Suprapubic skin (tissue), 2 donors: ENCODE measurements at regions not wholly inside any gene's neighbourhood (a gene's known extent, or its start where the extent isn't known, plus 50 kb on each side); places are given as distances from the start of the nearest gene placed in this dataset.

Experiments used
- EP300 ChIP-seq: sonication (generic); formaldehyde crosslinking; IDR thresholded peaks from one replicate; pipeline ENCODE4 v1.6.1; 2017; ENCODE audit warnings: antibody characterized with exemption
- POLR2A ChIP-seq, 2 donors: fragments of 450-650 bp; IDR thresholded peaks; one replicate each; pipeline ENCODE4 v1.6.1; 2017; ENCODE audit warnings: antibody characterized with exemption in 2 of 2, mild to moderate bottlenecking in 2 of 2, moderate library complexity in 2 of 2

DNA sequence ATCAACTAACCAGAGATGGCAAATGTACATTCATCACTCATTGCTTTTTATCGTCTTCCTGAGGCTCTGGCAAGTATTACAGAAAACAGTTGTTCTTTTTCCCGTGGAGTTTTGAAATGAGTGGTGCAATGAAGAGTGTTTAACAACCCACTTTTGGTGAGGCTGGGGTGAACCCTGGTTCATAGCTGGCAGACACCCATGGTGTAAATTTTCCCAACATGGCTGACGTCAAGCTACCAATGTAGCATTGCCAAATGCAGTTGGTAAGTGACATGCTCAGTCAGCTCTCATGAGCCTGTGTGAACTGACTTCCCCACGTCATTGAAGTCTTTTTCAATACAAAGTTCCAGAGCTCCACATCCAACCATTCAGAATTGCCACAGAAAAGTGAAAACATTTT, 386.2 kb downstream of the TMEM114 start:
- TF ChIP-seq POLR2A (IDR thresholded peaks at IDR 0.05) (no peak), EP300 (no peak)
